ENCODE measurements at regions not wholly inside any gene's neighbourhood (a gene's known extent, or its start where the extent isn't known, plus 50 kb on each side); places are given as distances from the start of the nearest gene placed in this dataset.

DNA sequence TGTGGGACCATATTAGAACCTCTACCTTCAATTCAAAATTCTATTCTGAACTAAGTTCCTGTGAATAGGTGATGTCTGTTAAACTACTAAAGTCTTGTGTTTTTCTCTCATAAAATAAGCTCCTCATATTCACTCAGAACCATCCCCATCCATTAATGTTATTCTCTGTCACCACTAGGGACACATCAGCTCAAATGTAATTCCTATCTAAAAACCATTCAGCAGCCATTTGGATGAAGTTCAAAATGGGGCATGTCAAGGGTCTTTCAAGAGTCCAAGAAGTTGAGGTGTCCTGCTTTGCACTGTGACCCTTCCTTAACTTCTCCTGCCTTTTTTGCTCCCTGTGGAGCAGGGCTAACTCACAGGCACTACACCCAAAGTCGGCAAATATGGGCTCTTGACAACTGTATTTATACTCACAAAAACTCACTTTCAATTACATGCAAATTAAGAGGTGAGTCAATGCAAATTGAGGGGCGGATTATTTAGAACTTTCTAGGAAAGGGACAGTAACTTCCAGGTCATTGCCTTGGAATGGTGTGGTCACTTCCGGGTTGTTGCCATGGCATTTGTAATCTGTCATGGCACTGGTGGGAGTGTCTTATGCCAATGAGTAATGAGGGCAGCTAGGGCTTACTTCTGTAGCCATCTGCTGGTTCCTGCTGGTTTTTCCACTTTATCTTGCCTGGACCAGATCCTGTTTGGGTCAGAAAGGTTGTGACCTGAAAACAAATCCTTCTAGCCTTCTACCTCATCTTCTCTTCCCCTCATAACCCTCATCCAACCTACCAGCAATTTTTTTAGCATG lies 128.2 kb upstream of the COX10 start:
- 100% methylated on average over 2 of the region's 3 CpGs for WGBS (ENCODE audit: insufficient coverage)
- intact Hi-C loops (cut with micrococcal nuclease) = no loop called here
- no peak for DNase-seq
- H3K4me1 ChIP-seq (ENCODE audit: control insufficient read depth in 2 of 2, insufficient read depth in 2 of 2, low read length in 2 of 2) = peaks cover 3 to 10% of the 10 kb centered on the region in 2 donors
- H3K79me2 ChIP-seq (ENCODE audit: control insufficient read depth, insufficient read depth, low read length) = no peaks in the 10 kb centered on the region
- Mint-ChIP-seq H3K4me3 (no peak overlapping the region), H3K27me3 (no peaks in the 10 kb centered on the region), H3K9me3 (ENCODE audit: insufficient read depth) (peaks cover 2% of the 10 kb centered on the region), H3K4me1 (peaks cover 18% of the 10 kb centered on the region), H3K27ac (no peak overlapping the region)
- no peaks in the 10 kb centered on the region for H4K20me1 ChIP-seq (ENCODE audit: control insufficient read depth, insufficient read depth, low read length, poor library complexity, severe bottlenecking)
- POLR2A ChIA-PET = no interaction called here
- no peak for TF ChIP-seq EZH2 (IDR thresholded peaks at IDR 0.05; ENCODE audit: borderline replicate concordance, insufficient read depth, low read depth, low read length, poor library complexity, severe bottlenecking)
- TF ChIP-seq, protein P1, sequence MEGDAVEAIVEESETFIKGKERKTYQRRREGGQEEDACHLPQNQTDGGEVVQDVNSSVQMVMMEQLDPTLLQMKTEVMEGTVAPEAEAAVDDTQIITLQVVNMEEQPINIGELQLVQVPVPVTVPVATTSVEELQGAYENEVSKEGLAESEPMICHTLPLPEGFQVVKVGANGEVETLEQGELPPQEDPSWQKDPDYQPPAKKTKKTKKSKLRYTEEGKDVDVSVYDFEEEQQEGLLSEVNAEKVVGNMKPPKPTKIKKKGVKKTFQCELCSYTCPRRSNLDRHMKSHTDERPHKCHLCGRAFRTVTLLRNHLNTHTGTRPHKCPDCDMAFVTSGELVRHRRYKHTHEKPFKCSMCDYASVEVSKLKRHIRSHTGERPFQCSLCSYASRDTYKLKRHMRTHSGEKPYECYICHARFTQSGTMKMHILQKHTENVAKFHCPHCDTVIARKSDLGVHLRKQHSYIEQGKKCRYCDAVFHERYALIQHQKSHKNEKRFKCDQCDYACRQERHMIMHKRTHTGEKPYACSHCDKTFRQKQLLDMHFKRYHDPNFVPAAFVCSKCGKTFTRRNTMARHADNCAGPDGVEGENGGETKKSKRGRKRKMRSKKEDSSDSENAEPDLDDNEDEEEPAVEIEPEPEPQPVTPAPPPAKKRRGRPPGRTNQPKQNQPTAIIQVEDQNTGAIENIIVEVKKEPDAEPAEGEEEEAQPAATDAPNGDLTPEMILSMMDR (IDR thresholded peaks at IDR 0.05) = no peak
- H3K27ac ChIP-seq (ENCODE audit: low read length in 2 of 2) = no peak overlapping the region
- no peak overlapping the region for H3K9ac ChIP-seq (ENCODE audit: low read length)
- no peaks in the 10 kb centered on the region for H3K36me3 ChIP-seq (replicated peaks in 1 of 2; ENCODE audit: control extremely low read depth in 1 of 2, control insufficient read depth in 1 of 2, extremely low read depth in 1 of 2, insufficient read depth in 2 of 2, low read length in 1 of 2)
- H3K4me3 ChIP-seq (ENCODE audit: control extremely low read depth in 1 of 5, extremely low read depth in 1 of 5, insufficient read depth in 1 of 5, low read depth in 2 of 5, low read length in 4 of 5) = no peak overlapping the region
- ATAC-seq (ENCODE audit: low read depth) = no peak
- CTCF ChIA-PET = interaction anchor here (0.7 to 2.8 kb wide), 3 partner anchors 8 to 58 kb away, joined by 3 to 14 read pairs (median 3); no protein-coding TSS in a partner anchor
- H3K4me2 ChIP-seq (replicated peaks; ENCODE audit: low read depth, low read length, poor library complexity, severe bottlenecking) = no peak overlapping the region
- peaks cover 0 to 8% (median 2%) of the 10 kb centered on the region in 3 donors for H3K9me3 ChIP-seq (ENCODE audit: control extremely low read depth in 1 of 3, control insufficient read depth in 2 of 3, insufficient read depth in 1 of 3, low read length in 2 of 3)
- H2AFZ ChIP-seq (ENCODE audit: insufficient read depth, low read depth, low read length, poor library complexity, severe bottlenecking) = no peak overlapping the region
- no peaks in the 10 kb centered on the region for H3K27me3 ChIP-seq (replicated peaks in 1 of 4; ENCODE audit: control extremely low read depth in 1 of 4, control insufficient read depth in 3 of 4, insufficient read depth in 4 of 4, low read length in 3 of 4)

DNA sequence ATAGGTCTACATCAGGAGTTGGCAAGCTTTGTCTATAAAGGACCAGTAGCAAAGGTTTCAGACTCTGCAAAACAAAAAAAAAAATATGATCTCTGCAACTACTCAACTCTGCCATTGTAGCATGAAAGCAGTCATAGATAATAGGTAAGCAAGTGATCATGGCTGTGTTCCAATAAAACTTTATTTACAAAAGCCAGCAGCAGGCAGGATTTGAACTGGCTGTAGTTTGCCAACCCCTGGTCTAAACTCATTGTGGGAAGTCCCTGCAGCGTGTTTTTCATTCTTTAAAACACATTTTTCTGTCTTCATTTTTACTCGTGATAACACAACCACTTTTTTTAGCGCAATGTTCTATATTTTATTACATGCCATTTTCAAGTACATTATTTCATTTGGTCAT lies 127.5 kb upstream of the COX10 start:
- H4K20me1 ChIP-seq (ENCODE audit: control insufficient read depth, insufficient read depth, low read length, poor library complexity, severe bottlenecking) = no peaks in the 10 kb centered on the region
- TF ChIP-seq, protein P1 (IDR thresholded peaks at IDR 0.05) = no peak
- no peak for TF ChIP-seq EZH2 (IDR thresholded peaks at IDR 0.05; ENCODE audit: borderline replicate concordance, insufficient read depth, low read depth, low read length, poor library complexity, severe bottlenecking)
- no CpG with 5 or more reads among the region's 3 CpGs for WGBS (ENCODE audit: insufficient coverage)
- ChIA-PET POLR2A (no interaction called here), CTCF (no interaction called here)
- H3K4me3 Mint-ChIP-seq = no peak overlapping the region
- DNase-seq = no peak
- H3K4me1 Mint-ChIP-seq = peaks cover 18% of the 10 kb centered on the region
- H3K9ac ChIP-seq (ENCODE audit: low read length) = no peak overlapping the region
- H3K4me2 ChIP-seq (replicated peaks; ENCODE audit: low read depth, low read length, poor library complexity, severe bottlenecking) = no peak overlapping the region
- intact Hi-C loops (cut with micrococcal nuclease) = no loop called here
- ATAC-seq (ENCODE audit: low read depth) = no peak
- H3K27ac Mint-ChIP-seq = no peak overlapping the region
- peaks cover 0 to 8% (median 2%) of the 10 kb centered on the region in 3 donors for H3K9me3 ChIP-seq (ENCODE audit: control extremely low read depth in 1 of 3, control insufficient read depth in 2 of 3, insufficient read depth in 1 of 3, low read length in 2 of 3)
- no peak overlapping the region for H3K27ac ChIP-seq (ENCODE audit: low read length in 2 of 2)
- peaks cover 2% of the 10 kb centered on the region for H3K9me3 Mint-ChIP-seq (ENCODE audit: insufficient read depth)
- H3K4me3 ChIP-seq (ENCODE audit: control extremely low read depth in 1 of 5, extremely low read depth in 1 of 5, insufficient read depth in 1 of 5, low read depth in 2 of 5, low read length in 4 of 5) = no peak overlapping the region
- H3K79me2 ChIP-seq (ENCODE audit: control insufficient read depth, insufficient read depth, low read length) = no peaks in the 10 kb centered on the region
- no peaks in the 10 kb centered on the region for H3K36me3 ChIP-seq (replicated peaks in 1 of 2; ENCODE audit: control extremely low read depth in 1 of 2, control insufficient read depth in 1 of 2, extremely low read depth in 1 of 2, insufficient read depth in 2 of 2, low read length in 1 of 2)
- H3K4me1 ChIP-seq (ENCODE audit: control insufficient read depth in 2 of 2, insufficient read depth in 2 of 2, low read length in 2 of 2) = peaks cover 3 to 10% of the 10 kb centered on the region in 2 donors
- no peaks in the 10 kb centered on the region for H3K27me3 Mint-ChIP-seq
- H3K27me3 ChIP-seq (replicated peaks in 1 of 4; ENCODE audit: control extremely low read depth in 1 of 4, control insufficient read depth in 3 of 4, insufficient read depth in 4 of 4, low read length in 3 of 4) = no peaks in the 10 kb centered on the region
- no peak overlapping the region for H2AFZ ChIP-seq (ENCODE audit: insufficient read depth, low read depth, low read length, poor library complexity, severe bottlenecking)

Data from B cell (primary cell).